ENCODE measurements at regions not wholly inside any gene's neighbourhood (a gene's known extent, or its start where the extent isn't known, plus 50 kb on each side); places are given as distances from the start of the nearest gene placed in this dataset.

DNA sequence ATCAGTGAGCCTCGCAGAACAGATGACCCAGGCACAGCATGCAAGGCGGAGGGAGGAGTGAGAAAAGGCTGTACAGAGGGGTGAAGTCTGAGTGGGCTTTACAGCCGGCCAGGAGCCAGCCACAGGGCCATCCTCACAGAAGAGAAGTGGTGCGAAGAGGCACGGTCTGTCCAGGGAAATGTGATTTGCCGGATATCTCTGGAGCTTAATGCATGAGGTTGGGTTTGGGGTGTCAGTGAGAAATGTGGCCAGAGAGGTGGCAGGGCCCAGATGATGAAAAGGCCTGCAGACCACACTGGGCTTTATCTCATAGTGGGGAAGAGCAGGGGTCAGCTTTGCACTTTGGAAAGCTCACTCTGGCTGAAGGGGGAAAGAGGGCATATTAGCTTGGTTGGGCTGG is 255.2 kb downstream of the BUD13 start:
- Mint-ChIP-seq H3K4me1 (no peaks in the 10 kb centered on the region), H3K36me3 (no peaks in the 10 kb centered on the region), H3K27ac (no peak overlapping the region), H3K9me3 (peaks cover 0 to 3% (median 0%) of the 10 kb centered on the region in 3 donors), H3K4me3 (no peak overlapping the region), H3K27me3 (peaks cover 37 to 39% of the 10 kb centered on the region in 2 donors)
- Histone ChIP-seq H3K27me3 (replicated peaks in 1 of 2; ENCODE audit: control insufficient read depth in 2 of 2, extremely low read depth in 1 of 2, insufficient read depth in 2 of 2, low read length in 1 of 2) (peaks cover 2 to 23% of the 10 kb centered on the region in 2 experiments), H3K27ac (ENCODE audit: low read length) (no peak overlapping the region), H3K36me3 (ENCODE audit: control insufficient read depth in 2 of 2, extremely low read depth in 1 of 2, insufficient read depth in 1 of 2, low read length in 1 of 2) (no peaks in the 10 kb centered on the region), H3K4me3 (ENCODE audit: control insufficient read depth in 1 of 2, extremely low read depth in 1 of 2, low read length in 1 of 2) (no peak overlapping the region), H3K4me1 (ENCODE audit: control insufficient read depth in 1 of 2, extremely low read depth in 1 of 2, insufficient read depth in 2 of 2, low read length in 2 of 2) (no peaks in the 10 kb centered on the region), H3K9me3 (no peaks in the 10 kb centered on the region)
- POLR2A ChIA-PET, result no interaction called here
- DNase-seq, result no peak
- CTCF ChIA-PET, result no interaction called here
- WGBS (ENCODE audit: insufficient coverage), result 65% methylated on average over 6 of the region's 6 CpGs
- no peak for ATAC-seq (replicated peaks in 1 of 4)

DNA sequence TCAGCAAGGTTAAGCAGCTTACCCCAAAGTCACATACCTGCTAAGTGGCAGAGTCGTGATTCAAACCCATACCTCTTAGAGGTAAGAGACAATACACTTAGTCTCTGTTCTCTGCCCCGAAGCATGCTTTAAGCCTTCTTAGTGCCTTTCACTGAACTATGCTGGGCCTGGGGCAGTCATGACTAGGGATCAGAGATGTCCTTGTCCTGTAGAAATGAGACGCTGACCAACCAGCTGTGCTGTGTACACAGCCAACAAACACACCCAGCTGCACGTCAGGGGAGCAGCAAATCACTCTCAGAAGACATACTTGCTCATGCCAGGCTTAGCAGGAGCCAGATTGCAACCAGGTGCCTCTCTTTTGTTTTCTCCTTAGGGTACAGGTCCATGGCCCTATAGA is 255.7 kb downstream of the BUD13 start:
- H3K27me3 ChIP-seq (replicated peaks in 1 of 2; ENCODE audit: control insufficient read depth in 2 of 2, extremely low read depth in 1 of 2, insufficient read depth in 2 of 2, low read length in 1 of 2), result peaks cover 2 to 23% of the 10 kb centered on the region in 2 experiments
- DNase-seq (no peak), ATAC-seq (replicated peaks in 1 of 4) (no peak)
- ChIA-PET POLR2A (no interaction called here), CTCF (no interaction called here)
- peaks cover 0 to 3% (median 0%) of the 10 kb centered on the region in 3 donors for H3K9me3 Mint-ChIP-seq
- H3K4me1 Mint-ChIP-seq, result no peaks in the 10 kb centered on the region
- no peak overlapping the region for H3K27ac Mint-ChIP-seq
- no peak overlapping the region for H3K4me3 Mint-ChIP-seq
- H3K27ac ChIP-seq (ENCODE audit: low read length), result no peak overlapping the region
- no peaks in the 10 kb centered on the region for H3K9me3 ChIP-seq
- H3K4me1 ChIP-seq (ENCODE audit: control insufficient read depth in 1 of 2, extremely low read depth in 1 of 2, insufficient read depth in 2 of 2, low read length in 2 of 2), result no peaks in the 10 kb centered on the region
- H3K27me3 Mint-ChIP-seq, result peaks cover 37 to 40% of the 10 kb centered on the region in 2 donors
- H3K36me3 Mint-ChIP-seq, result no peaks in the 10 kb centered on the region
- 73% methylated on average over 2 of the region's 4 CpGs for WGBS (ENCODE audit: insufficient coverage)
- no peak overlapping the region for H3K4me3 ChIP-seq (ENCODE audit: control insufficient read depth in 1 of 2, extremely low read depth in 1 of 2, low read length in 1 of 2)
- no peaks in the 10 kb centered on the region for H3K36me3 ChIP-seq (ENCODE audit: control insufficient read depth in 2 of 2, extremely low read depth in 1 of 2, insufficient read depth in 1 of 2, low read length in 1 of 2)

DNA sequence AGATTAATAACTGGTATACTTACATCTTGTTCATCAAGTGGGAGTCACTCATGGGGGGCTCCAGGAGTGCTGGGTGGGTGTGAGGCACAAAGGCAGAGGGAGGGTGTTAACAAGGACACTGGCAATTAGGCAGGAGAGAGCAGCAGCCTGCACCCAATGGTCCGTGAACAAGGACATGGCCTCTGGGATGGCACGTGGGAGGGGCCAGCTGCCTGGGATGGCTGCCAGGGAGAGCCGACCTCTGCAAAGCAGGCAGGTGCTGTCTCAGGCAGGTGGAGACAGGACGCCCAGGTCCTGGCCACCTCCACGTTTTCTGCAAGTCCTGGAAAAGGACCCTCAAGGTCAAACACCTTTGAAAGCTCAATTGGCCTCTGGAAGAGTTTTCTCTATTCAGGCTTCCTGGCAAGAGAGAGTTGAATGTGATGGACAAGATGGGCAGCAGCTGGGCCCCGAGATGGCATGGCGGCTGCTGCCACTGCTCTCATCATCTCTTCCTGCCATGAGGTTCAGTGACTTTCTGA is 257.1 kb downstream of the BUD13 start:
- Mint-ChIP-seq H3K9me3 (peaks cover 0 to 3% (median 0%) of the 10 kb centered on the region in 3 donors), H3K4me3 (no peak overlapping the region), H3K36me3 (no peaks in the 10 kb centered on the region), H3K4me1 (no peaks in the 10 kb centered on the region), H3K27ac (no peak overlapping the region), H3K27me3 (peaks cover 37 to 42% of the 10 kb centered on the region in 2 donors)
- ChIA-PET POLR2A (no interaction called here), CTCF (no interaction called here)
- Histone ChIP-seq H3K36me3 (ENCODE audit: control insufficient read depth in 2 of 2, extremely low read depth in 1 of 2, insufficient read depth in 1 of 2, low read length in 1 of 2) (no peaks in the 10 kb centered on the region), H3K27me3 (replicated peaks in 1 of 2; ENCODE audit: control insufficient read depth in 2 of 2, extremely low read depth in 1 of 2, insufficient read depth in 2 of 2, low read length in 1 of 2) (peaks cover 2 to 26% of the 10 kb centered on the region in 2 experiments), H3K4me3 (ENCODE audit: control insufficient read depth in 1 of 2, extremely low read depth in 1 of 2, low read length in 1 of 2) (no peak overlapping the region), H3K9me3 (no peaks in the 10 kb centered on the region), H3K27ac (ENCODE audit: low read length) (no peak overlapping the region), H3K4me1 (ENCODE audit: control insufficient read depth in 1 of 2, extremely low read depth in 1 of 2, insufficient read depth in 2 of 2, low read length in 2 of 2) (no peaks in the 10 kb centered on the region)
- ATAC-seq (replicated peaks in 1 of 4) (no peak), DNase-seq (no peak)
- 78% methylated on average over 3 of the region's 7 CpGs for WGBS (ENCODE audit: insufficient coverage)

DNA sequence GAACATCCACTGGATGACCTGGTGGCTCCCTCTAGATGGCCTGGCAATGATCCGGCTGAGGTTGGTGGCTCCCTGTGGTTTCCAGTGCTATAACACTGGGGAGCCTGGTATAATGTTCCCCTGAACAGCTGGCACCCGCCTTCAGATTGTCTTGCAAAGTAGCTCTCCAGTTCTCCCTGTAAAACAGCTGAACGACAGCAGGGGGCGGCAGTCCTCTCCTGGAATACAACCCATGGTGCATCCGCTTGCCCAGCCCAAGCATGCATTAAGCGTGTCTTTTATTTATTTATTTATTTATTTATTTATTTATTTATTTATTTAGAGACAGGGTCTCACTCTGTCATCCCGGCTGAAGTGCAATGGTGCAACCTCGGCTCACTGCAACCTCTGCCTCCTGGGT is 258.9 kb downstream of the BUD13 start:
- ChIA-PET CTCF (no interaction called here), POLR2A (no interaction called here)
- no peak overlapping the region for H3K27ac ChIP-seq (ENCODE audit: low read length)
- peaks cover 32 to 51% of the 10 kb centered on the region in 2 donors for H3K27me3 Mint-ChIP-seq
- no peak for ATAC-seq (replicated peaks in 1 of 4)
- no peaks in the 10 kb centered on the region for H3K36me3 ChIP-seq (ENCODE audit: control insufficient read depth in 2 of 2, extremely low read depth in 1 of 2, insufficient read depth in 1 of 2, low read length in 1 of 2)
- no peak overlapping the region for H3K4me3 ChIP-seq (ENCODE audit: control insufficient read depth in 1 of 2, extremely low read depth in 1 of 2, low read length in 1 of 2)
- no peaks in the 10 kb centered on the region for H3K36me3 Mint-ChIP-seq
- WGBS (ENCODE audit: insufficient coverage), result 32% methylated on average over 2 of the region's 8 CpGs
- DNase-seq, result no peak
- no peaks in the 10 kb centered on the region for H3K4me1 Mint-ChIP-seq
- no peak overlapping the region for H3K4me3 Mint-ChIP-seq
- peaks cover 0 to 33% of the 10 kb centered on the region in 2 experiments for H3K27me3 ChIP-seq (replicated peaks in 1 of 2; ENCODE audit: control insufficient read depth in 2 of 2, extremely low read depth in 1 of 2, insufficient read depth in 2 of 2, low read length in 1 of 2)
- peaks cover 0 to 1% (median 0%) of the 10 kb centered on the region in 3 donors for H3K9me3 Mint-ChIP-seq
- H3K27ac Mint-ChIP-seq, result no peak overlapping the region
- H3K9me3 ChIP-seq, result no peaks in the 10 kb centered on the region
- H3K4me1 ChIP-seq (ENCODE audit: control insufficient read depth in 1 of 2, extremely low read depth in 1 of 2, insufficient read depth in 2 of 2, low read length in 2 of 2), result no peaks in the 10 kb centered on the region

GRCh38 chr11:116513278-116513823 is 259.4 kb downstream of the BUD13 start:
- H3K36me3 Mint-ChIP-seq, result no peaks in the 10 kb centered on the region
- POLR2A ChIA-PET, result no interaction called here
- H3K27me3 Mint-ChIP-seq, result peaks cover 32 to 53% of the 10 kb centered on the region in 2 donors

GRCh38 chr11:116512841-116513240 is 259.9 kb downstream of the BUD13 start:
- no peak for DNase-seq
- Histone ChIP-seq H3K4me3 (ENCODE audit: control insufficient read depth in 1 of 2, extremely low read depth in 1 of 2, low read length in 1 of 2) (no peak overlapping the region), H3K27ac (ENCODE audit: low read length) (no peak overlapping the region), H3K9me3 (no peaks in the 10 kb centered on the region), H3K27me3 (replicated peaks in 1 of 2; ENCODE audit: control insufficient read depth in 2 of 2, extremely low read depth in 1 of 2, insufficient read depth in 2 of 2, low read length in 1 of 2) (peaks cover 0 to 31% of the 10 kb centered on the region in 2 experiments), H3K4me1 (ENCODE audit: control insufficient read depth in 1 of 2, extremely low read depth in 1 of 2, insufficient read depth in 2 of 2, low read length in 2 of 2) (no peaks in the 10 kb centered on the region), H3K36me3 (ENCODE audit: control insufficient read depth in 2 of 2, extremely low read depth in 1 of 2, insufficient read depth in 1 of 2, low read length in 1 of 2) (no peaks in the 10 kb centered on the region)
- Mint-ChIP-seq H3K27me3 (peaks cover 32 to 50% of the 10 kb centered on the region in 2 donors), H3K9me3 (no peaks in the 10 kb centered on the region), H3K27ac (no peak overlapping the region), H3K4me1 (no peaks in the 10 kb centered on the region), H3K36me3 (no peaks in the 10 kb centered on the region), H3K4me3 (no peak overlapping the region)
- WGBS (ENCODE audit: insufficient coverage), result no CpG with 5 or more reads among the region's 2 CpGs
- no peak for ATAC-seq (replicated peaks in 1 of 4)
- ChIA-PET POLR2A (no interaction called here), CTCF (no interaction called here)

More at GRCh38 chr11:116513278-116513823, 259.4 kb downstream of the BUD13 start:
- ATAC-seq (replicated peaks in 1 of 4) (no peak), DNase-seq (no peak)
- Histone ChIP-seq H3K4me3 (ENCODE audit: control insufficient read depth in 1 of 2, extremely low read depth in 1 of 2, low read length in 1 of 2) (no peak overlapping the region), H3K27ac (ENCODE audit: low read length) (no peak overlapping the region), H3K4me1 (ENCODE audit: control insufficient read depth in 1 of 2, extremely low read depth in 1 of 2, insufficient read depth in 2 of 2, low read length in 2 of 2) (no peaks in the 10 kb centered on the region), H3K27me3 (replicated peaks in 1 of 2; ENCODE audit: control insufficient read depth in 2 of 2, extremely low read depth in 1 of 2, insufficient read depth in 2 of 2, low read length in 1 of 2) (peaks cover 0 to 33% of the 10 kb centered on the region in 2 experiments), H3K9me3 (no peaks in the 10 kb centered on the region), H3K36me3 (ENCODE audit: control insufficient read depth in 2 of 2, extremely low read depth in 1 of 2, insufficient read depth in 1 of 2, low read length in 1 of 2) (no peaks in the 10 kb centered on the region)
- WGBS (ENCODE audit: insufficient coverage), result 51% methylated on average over 8 of the region's 8 CpGs
- Mint-ChIP-seq H3K9me3 (no peaks in the 10 kb centered on the region), H3K27ac (no peak overlapping the region), H3K4me1 (no peaks in the 10 kb centered on the region), H3K4me3 (no peak overlapping the region)
- CTCF ChIA-PET, result no interaction called here
